ENCODE measurements at regions not wholly inside any gene's neighbourhood (a gene's known extent, or its start where the extent isn't known, plus 50 kb on each side); places are given as distances from the start of the nearest gene placed in this dataset.
"Not testable (repeated sequence)": the region's sequence is repeated elsewhere in the genome, so short reads cannot be mapped to it uniquely, and the experiment has no call there.

DNA sequence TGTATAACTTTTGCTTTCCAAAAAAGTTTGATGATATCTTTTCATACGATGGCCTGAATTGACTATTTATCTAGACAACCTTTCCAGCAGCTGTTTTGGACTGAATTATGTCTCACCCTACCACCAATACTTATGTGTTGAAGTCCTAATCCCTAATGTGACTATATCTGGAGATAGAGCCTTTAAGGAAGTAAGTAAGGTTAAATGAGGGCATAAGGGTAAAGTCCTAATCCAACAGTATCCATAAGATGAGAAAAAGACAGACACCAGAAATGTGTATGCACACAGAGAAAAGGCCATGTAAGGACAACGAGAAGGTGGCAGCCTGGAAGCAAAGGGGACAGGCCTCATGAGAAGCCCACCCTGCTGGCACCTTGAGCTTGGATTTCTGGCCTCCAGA, 86.6 kb upstream of the PPARGC1A start:
- DNase-seq = no peak

- DNase-seq = no peak
Observed at GRCh38 chr4:23973308-23973855, 83.5 kb upstream of the PPARGC1A start.

DNA sequence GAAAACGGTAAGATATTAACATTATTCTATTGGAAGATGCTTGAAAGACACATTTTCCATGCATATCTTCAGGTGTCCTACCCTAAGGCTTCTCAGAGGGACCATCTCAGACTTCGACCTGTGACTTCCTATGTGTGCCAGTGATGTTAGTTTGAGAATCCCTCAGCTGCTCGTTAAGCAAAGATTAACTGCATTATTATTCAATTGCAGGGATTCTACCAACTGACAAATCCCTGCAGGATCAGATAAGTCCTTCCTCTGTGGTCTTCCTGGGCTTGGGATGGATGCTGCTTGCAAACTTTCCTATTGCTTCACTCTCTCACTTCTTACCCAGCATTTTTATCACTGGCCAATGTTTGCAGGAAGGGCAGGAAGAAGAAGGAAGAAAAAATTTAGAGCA, 83.0 kb upstream of the PPARGC1A start:
- DNase-seq = no peak

- DNase-seq = peak; percentile 4
Observed at GRCh38 chr4:23972187-23972586, 82.3 kb upstream of the PPARGC1A start.

DNA sequence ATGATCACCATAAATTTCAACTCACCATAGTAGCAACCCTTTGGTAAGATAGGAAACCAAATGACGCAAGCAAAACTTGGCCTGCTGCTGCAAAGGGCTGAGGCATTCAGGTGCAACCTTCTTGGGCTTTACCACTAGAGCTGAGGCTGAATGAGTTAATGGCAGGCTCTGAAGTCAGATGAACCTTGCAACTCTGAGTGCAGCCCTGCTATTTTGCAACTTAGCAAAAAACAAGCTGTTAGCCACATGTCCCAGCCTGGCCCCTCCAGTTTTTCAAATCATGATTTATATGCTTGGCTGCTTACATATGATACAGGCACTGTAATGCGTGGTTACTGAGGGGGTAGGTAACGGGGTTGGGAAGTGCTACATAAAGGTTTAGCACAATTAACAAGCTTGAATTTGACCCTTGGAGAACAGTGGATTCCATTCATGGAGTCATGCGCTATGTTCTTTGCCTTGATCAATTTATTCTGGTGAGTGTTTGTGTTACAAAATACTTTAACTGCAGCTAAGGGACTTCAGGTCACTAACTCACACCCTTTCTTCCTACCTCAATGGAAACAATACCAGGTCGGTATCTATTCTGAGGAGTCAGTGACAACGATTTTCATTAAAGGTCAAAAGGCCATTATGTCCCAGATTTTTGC, 80.5 kb upstream of the PPARGC1A start:
- peak; percentile 31 for DNase-seq

GRCh38 chr4:23969635-23970145, 79.8 kb upstream of the PPARGC1A start:
- DNase-seq = no peak

DNA sequence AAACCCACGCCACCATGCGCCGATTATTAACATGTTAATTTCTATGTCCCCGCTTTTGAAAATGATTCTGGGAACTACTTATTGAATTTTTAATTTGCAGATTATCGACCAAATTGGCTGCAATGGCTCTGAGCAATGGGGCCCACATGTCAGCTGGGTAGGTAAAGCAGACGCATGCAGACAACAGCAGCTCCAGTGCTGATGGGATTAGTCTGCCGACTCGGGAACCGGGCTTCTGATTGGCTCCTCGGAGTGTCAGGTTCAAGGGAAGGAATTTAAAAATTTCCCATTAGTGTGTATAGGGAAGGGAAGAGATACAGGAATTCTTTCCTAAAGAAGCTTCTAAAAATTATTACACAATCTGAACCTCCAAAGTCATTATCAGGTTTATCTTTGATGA, 77.4 kb upstream of the PPARGC1A start:
- DNase-seq = no peak

- DNase-seq = no peak
Observed at GRCh38 chr4:23966725-23967124, 76.9 kb upstream of the PPARGC1A start.

- no peak for DNase-seq
Observed at GRCh38 chr4:23962462-23962861, 72.6 kb upstream of the PPARGC1A start.

GRCh38 chr4:23961395-23961794, 71.5 kb upstream of the PPARGC1A start:
- DNase-seq = not testable (repeated sequence)

DNA sequence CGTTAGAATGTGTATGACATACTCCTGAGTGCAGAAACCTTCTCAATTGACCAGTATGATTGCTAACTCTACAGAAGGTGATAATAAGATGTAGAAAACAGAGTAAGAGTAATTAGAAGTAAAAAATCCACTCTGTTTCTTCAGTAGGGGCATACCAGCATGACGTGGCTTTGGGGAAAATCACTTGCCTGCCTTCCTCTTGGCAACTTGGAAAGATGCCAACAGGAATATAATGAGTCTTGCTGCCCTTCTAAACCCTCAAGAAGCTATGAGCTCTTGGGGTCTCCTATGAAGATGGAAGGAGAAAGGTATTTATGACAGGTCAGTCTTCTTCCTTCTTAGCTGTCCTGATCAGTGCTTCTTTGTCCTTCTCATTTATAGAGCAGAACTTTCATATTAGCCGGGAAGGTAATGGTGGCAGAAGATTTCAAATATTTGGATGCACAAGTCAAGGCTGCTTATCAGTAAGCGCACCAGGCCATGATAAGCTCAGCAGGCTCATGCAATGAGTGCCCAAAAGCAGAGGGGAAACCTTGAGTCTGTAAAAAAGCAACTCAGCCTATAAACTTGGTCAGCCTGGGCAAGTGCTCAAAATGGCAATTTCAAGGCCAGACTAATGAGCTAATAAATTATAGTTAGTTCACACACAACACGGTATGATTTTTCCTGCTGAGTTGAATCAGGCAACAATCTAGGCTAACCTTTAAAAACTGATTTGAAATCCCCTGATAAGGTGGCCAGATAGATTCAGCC, 69.7 kb upstream of the PPARGC1A start:
- DNase-seq = no peak

DNA sequence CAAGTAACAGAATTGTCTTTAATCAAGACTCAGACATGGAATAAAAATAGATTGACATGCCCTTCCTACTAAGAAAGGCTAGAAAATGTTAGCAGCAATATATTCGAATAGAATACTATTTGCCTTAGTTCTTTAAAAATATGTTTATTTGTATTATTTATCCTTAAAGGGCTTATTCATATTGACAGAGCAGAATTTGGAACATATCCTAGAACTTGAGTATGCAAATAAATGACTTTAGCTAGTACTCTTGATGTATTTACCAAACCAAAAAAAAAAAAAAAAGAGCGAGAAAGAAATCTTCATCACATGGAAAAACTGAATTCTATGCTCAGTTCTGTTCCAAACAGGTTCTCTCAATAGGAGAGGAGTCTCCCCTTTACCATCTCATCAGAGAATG, 68.9 kb upstream of the PPARGC1A start:
- DNase-seq = no peak

DNA sequence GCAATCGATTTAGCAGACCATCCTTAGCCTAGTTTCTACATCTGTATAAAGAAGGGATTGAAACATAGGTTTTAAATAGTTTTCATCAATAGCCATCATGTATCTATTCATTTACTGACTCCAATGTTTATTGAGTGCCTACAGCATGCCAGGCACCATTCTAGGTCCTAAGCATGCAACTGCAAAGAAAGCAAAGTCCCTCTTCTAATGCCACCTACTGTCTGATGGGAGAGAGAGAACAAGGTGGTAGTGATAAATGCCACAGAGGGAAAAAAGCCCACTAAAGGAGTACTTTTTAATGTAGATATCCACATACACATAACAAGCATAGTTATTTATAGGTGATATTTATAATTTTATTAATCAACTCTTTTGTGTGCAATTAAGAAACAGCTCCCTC, 67.6 kb upstream of the PPARGC1A start:
- DNase-seq = no peak

DNA sequence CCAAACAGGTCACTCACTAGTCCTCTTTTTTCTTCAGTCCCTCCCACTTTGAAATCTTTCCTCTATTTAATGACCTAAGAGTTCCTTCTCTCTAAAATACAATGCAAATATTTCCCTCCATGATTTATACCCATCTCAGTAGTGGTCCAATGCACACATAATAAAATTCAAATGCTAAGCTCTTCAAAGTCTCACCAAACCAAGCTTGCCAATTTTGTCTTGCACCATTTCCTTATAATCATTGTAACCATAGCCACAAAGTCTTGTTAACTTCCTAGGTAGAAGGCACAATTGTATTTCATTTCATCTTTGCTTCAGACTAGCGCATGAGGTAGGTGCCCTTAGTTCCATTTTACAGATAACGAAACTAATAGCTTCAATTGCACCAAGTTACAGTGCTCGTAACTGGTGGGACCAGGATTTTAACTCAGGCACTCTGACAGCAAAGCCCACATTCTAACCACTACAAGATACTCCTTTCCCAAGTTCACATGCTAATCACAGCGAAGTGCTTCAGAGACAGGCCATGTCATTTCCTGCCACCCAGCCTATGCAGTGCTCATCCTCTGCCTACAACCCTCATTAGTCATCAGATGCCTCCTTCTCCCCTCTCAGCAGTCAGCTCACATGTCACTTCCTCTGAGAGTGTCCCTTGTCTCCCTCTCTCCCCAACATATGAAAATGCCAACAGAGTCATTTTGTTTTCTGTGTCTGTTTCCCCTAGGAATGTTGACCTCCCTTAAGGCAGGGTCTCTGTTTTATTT, 66.9 kb upstream of the PPARGC1A start:
- DNase-seq = no peak

DNA sequence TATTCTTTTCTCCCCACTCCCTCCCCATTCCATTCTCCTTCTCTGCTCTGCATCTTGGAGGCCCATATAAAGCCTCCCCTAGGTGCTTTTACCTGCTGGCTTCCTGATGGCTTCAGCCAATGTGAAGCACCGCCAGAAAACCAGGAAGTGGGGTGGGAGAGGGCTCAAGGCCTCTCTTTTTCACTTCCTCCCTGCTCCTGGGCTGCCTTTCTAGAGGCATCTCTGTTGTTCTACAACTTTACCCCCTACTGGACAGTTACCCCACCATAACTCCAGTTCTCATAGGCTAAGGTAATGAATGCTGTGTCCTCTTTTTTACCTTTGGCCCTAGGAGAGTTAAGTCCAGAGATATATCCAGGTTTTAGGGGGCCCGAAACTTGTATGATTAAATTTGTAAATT, 62.4 kb upstream of the PPARGC1A start:
- peak; percentile 4 for DNase-seq

DNA sequence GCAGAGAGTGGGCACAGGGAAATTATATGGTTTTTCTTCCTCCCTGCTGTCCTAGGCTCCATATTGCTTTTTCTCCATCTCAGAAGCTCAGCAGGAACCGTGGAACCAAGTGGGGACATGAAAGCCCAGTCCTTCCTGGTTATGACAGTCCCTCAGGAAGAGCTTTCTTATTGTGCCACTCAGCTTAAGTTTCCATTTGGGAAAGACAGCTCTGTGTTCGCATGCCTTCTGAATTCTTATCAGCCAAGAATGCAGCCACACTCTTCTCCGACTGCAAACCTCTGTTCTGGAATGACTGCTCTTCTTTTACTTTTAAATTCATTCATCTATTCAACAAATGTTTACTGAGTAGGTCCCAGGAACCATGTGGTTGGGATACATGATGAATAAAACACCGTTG, 58.0 kb upstream of the PPARGC1A start:
- no peak for DNase-seq

DNA sequence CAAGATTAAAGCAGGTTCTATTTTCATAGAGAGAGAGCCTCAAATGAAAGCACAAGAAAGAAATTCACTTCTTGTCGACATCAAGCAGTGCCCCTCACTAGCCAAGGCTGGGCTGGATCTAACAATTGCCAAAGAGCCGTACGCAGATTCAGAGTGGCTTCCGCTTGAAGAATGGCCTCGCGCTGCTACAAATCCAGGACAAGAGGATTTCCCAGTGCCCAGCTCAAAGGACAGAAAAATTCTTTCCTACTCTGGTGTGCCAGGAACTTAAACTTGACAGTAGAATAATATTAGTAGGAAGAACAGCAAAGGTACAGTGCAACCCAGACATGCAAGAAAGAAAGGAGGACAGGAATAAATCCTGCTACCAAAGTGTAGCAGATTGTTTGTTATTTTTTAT, 56.5 kb upstream of the PPARGC1A start:
- no peak for DNase-seq

DNA sequence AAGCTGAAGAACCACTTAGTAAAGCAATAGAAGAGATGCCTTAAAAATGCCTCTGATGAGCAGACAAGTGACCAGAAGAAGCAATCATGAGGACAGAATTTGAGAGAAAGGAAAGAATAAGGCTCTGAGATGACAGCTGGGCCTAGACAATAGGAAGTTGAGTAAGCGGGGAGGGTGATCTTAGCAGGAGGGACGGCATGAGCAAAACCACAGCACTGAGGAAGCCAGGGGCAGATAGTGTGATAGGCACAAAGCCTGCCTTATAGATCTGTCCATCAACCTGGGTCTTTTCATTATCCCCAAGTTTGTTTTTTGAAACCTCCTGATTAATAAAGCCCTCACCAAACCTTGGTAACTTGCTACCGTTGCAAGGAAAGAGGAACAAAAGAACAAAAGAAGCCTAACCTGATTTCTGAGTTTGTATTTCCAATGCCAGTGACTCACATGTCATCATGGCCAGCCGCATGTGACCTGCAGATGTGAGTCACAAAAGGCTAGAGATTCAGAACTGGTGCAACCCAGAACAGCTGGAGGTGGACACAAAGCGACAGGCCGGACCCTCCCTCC, 55.7 kb upstream of the PPARGC1A start:
- DNase-seq = no peak

- not testable (repeated sequence) for DNase-seq
Observed at GRCh38 chr4:23944556-23944955, 54.7 kb upstream of the PPARGC1A start.

DNA sequence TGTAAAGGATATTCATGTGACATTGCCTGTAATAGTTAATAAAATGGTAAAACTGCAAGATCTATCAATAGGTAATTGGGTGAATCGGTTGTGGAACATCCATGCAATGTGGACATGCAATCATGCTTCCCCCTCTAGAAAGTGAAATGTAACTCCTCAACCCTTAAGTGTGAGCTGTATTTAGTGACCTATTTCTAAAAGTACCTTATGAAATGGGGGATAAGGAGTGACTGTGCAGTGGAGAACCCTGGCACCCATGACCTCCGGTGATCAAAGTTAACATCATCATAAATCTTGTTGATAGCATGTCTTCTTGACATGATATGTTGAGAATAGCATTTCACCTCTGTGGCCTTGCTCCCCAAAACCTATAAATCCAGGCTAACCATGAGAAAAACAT, 53.6 kb upstream of the PPARGC1A start:
- no peak for DNase-seq

GRCh38 chr4:23942471-23942870, 52.6 kb upstream of the PPARGC1A start:
- DNase-seq = no peak

All from RPMI8226 (cell line).